GM12874 (cell line): ENCODE measurements at regions not wholly inside any gene's neighbourhood (a gene's known extent, or its start where the extent isn't known, plus 50 kb on each side); places are given as distances from the start of the nearest gene placed in this dataset.
A peak's percentile ranks its signal among the peaks of the same experiment; 100 is the strongest.

ENCODE experiments used
- TF ChIP-seq, protein P1 (sequence below): IDR thresholded peaks from 2 replicates; pipeline ENCODE4 v1.5.1; 2011; ENCODE audit warnings: low read depth, mild to moderate bottlenecking, control low read depth, low read length, moderate library complexity; ENCODE audit not compliant: insufficient read depth

DNA sequence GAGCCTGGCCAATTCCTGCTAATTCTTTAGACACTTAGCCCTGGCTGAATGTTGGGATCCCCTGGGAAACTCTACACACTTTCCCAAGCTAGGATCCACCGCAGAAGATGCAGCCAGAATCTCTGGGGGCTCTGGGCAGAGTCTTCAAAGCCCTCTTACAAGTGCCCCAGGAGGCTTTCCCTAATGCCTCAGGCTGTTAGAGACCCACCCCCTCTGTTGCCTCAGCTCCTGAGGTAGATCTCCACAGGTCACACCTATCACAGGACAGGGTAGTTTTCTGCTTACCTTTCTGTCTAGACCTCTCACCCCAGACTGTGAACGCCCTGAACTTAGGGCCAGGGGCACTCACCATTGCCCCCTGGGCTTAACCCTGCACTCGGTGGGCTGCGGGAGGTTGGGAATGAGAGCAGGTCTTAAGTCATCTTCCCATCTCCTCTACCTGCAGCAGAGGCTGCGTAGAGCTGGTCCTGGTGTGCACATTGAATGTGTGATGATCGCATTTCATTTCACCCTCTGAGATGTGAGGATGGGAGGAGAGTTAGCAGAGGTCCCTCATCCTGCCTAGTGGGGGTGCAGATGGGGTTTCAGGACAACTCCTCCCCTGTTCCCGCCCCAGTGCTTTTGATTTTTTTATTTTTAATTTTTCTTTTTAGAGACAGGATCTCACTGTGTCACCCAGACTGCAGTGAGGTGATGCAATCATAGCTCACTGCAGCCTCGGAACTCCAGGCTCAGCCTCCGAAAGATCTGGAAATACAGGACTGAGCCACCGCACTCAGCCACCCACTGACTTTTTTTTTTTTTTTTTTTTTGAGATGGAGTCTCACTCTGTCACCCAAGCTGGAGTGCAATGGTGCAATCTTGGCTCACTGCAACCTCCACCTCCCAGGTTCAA, 89.0 kb upstream of the LHX1 start:
- TF ChIP-seq, protein P1, sequence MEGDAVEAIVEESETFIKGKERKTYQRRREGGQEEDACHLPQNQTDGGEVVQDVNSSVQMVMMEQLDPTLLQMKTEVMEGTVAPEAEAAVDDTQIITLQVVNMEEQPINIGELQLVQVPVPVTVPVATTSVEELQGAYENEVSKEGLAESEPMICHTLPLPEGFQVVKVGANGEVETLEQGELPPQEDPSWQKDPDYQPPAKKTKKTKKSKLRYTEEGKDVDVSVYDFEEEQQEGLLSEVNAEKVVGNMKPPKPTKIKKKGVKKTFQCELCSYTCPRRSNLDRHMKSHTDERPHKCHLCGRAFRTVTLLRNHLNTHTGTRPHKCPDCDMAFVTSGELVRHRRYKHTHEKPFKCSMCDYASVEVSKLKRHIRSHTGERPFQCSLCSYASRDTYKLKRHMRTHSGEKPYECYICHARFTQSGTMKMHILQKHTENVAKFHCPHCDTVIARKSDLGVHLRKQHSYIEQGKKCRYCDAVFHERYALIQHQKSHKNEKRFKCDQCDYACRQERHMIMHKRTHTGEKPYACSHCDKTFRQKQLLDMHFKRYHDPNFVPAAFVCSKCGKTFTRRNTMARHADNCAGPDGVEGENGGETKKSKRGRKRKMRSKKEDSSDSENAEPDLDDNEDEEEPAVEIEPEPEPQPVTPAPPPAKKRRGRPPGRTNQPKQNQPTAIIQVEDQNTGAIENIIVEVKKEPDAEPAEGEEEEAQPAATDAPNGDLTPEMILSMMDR: no peak

DNA sequence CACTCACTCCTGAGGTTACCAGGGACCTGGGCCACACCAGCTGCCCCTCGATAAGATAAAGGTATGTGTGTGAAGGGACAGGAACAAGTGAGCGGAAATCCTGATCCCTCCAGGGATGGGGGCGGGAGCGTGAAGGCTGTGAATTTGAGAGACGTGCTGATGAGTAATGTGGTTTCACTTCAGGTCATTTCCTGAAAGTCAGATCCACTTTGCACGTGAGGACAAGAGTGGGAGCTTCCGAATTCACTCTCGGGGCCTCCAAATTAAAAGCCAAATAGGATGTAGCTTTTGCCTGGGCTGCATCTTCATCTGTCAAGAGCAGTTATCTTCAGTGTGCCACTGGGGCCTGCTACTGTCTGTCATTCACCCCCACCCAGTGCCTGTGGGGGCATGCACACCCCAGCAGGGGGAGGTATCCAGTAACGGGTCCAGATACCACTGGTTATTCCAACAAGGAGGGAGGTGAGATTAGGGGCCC, 87.4 kb upstream of the LHX1 start:
- TF ChIP-seq, protein P1: peak; percentile 29

DNA sequence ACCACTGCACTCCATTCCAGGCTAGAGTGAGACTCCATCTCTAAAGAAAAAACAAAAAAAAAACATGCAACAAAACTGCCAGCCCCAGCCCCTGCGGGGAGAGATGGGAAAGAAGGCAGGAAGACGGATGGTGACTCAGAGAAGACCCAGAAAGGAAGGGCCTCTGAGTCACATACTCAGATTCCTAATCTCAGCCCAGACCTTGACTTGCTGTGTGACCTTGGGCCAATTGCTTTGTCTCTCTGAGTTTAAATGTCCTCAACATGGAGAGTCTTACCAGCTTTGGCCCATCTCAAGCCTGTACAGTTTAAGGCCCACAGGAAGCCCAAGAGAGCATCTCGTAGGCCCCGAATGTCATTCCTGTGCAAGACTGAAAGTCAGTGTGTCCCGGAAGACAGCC, 86.5 kb upstream of the LHX1 start:
- TF ChIP-seq, protein P1: no peak

DNA sequence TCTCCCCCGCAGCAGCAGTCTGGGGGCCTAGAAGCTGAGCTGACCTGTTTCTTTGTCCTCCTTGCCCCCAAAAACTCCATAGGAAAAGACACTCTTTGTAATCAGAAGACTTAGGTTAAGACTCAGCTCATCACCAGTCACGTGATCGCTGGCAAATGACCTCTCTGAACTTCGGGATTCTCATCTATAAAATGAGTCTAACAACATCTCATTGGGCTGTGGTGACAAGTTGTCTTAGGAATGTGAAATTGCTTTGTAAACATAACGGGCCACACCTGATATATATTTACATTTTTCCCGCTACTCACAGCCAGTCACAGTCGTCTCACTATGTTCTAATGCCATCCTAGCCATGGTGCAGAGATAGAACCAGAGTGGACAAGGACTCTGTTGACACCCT, 86.0 kb upstream of the LHX1 start:
- TF ChIP-seq, protein P1: no peak

DNA sequence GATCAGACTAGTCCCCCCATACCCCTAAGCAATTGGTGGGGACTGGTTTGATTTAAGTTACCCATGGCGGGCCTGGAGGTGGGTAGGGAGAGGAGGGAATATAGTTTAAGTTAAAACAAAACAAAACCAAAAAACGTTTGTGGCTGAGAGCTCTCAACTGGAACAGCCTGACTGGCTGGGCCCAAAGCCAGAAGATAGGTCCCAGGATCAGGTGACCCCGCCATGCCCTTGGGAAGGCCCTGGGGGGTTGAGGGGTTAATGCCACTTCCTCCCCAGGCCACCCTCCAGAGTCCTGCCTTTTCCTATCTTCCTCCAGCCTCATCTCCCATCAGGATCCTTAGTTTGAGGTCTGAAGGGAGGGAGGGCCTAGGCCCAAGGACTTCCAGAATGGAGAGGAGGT, 82.3 kb upstream of the LHX1 start:
- TF ChIP-seq, protein P1: no peak

DNA sequence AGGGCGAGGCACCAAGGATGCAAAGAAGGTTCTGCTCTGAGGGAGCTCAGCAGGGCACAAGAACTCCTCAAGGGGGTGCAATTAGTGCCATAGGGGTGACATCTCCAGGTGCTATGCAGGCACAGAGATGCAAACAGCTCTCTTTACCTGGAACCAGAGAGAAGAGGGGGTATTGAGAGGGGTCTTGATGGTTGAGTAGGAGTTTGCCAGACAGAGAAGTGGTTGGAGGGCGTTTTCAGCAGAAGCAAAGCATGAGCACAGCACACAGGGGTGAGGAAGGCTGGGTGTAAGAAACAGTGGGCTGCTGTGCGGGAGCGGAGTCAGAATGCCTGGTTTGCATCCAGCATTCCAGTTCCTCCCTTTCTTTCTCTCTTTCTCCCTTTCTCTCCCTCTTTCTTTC, 81.8 kb upstream of the LHX1 start:
- TF ChIP-seq, protein P1: no peak

DNA sequence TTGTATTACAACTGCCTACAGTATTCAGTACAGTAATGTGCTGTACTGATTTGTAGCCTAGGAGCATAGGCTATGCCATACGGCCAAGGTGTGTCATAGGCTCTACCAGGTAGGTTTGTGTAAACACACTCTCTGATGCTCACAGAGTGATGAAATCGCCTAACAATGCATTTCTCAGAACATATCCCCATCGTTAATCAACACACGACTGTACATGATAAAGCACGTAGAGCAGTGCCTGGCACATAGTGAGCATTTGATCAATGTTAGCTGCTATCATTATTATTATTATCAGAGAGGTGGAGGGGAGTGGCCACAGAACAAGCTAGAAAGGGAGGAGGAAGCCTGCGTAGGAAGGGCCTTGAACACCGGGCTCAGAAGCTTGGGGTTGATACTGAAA, 81.1 kb upstream of the LHX1 start:
- TF ChIP-seq, protein P1: no peak
